ENCODE measurements at regions not wholly inside any gene's neighbourhood (a gene's known extent, or its start where the extent isn't known, plus 50 kb on each side); places are given as distances from the start of the nearest gene placed in this dataset.
"Not testable (repeated sequence)": the region's sequence is repeated elsewhere in the genome, so short reads cannot be mapped to it uniquely, and the experiment has no call there.

GRCh38 chr15:84500165-84500889, 100.5 kb upstream of the ZSCAN2 start:
- H3K36me3 Mint-ChIP-seq, H3K4me3 Mint-ChIP-seq, H3K27ac Mint-ChIP-seq, H3K4me1 Mint-ChIP-seq, H3K27me3 Mint-ChIP-seq, H3K9me3 Mint-ChIP-seq: not testable (repeated sequence)
- peak; percentile 58 for DNase-seq

- not testable (repeated sequence) for H3K9me3 Mint-ChIP-seq, DNase-seq, H3K4me1 Mint-ChIP-seq, H3K27me3 Mint-ChIP-seq, H3K27ac Mint-ChIP-seq, H3K36me3 Mint-ChIP-seq, H3K4me3 Mint-ChIP-seq
These were observed 97.7 kb upstream of the ZSCAN2 start for GRCh38 chr15:84503101-84503500.

- not testable (repeated sequence) for H3K4me1 Mint-ChIP-seq, H3K4me3 Mint-ChIP-seq, H3K27me3 Mint-ChIP-seq, H3K27ac Mint-ChIP-seq, H3K9me3 Mint-ChIP-seq, H3K36me3 Mint-ChIP-seq
- DNase-seq, result peak; percentile 18
These were observed 95.3 kb upstream of the ZSCAN2 start for GRCh38 chr15:84505552-84505951.

DNA sequence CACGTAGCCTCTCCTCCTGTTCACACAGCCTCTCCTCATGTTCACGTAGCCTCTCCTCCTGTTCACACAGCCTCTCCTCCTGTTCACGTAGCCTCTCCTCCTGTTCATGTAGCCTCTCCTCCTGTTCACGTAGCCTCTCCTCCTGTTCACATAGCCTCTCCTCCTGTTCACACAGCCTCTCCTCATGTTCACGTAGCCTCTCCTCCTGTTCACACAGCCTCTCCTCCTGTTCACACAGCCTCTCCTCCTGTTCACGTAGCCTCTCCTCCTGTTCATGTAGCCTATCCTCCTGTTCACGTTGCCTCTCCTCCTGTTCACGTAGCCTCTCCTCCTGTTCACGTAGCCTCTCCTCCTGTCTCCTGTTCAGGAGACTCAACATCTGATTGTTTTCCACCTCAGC, 88.5 kb upstream of the ZSCAN2 start:
- not testable (repeated sequence) for H3K36me3 Mint-ChIP-seq, H3K27ac Mint-ChIP-seq, H3K4me1 Mint-ChIP-seq, H3K9me3 Mint-ChIP-seq, H3K27me3 Mint-ChIP-seq, H3K4me3 Mint-ChIP-seq, DNase-seq

DNA sequence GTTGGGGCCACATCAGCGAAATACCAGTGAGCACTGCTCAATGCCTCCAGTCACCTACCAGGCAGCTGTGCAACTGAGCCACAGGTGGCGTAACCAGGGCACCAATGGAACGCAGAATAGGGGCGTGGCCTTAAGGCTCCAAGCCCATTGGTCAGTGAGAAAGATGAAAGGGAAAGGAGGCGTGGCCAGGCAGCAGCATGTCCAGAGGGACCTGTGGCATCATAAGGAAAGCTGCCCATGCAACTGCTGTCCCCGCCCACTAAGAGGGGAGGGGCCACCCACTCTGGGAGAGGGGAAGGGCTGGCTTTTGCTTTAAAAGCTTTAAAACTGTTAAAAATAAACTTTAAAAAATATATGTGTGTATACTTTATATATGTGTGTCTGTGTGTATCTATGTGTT, 84.0 kb upstream of the ZSCAN2 start:
- not testable (repeated sequence) for H3K36me3 Mint-ChIP-seq, H3K4me3 Mint-ChIP-seq, H3K27me3 Mint-ChIP-seq, H3K27ac Mint-ChIP-seq, H3K9me3 Mint-ChIP-seq, H3K4me1 Mint-ChIP-seq
- DNase-seq, result peak; percentile 14

GRCh38 chr15:84525491-84526344, 75.1 kb upstream of the ZSCAN2 start:
- not testable (repeated sequence) for H3K4me1 Mint-ChIP-seq, H3K9me3 Mint-ChIP-seq, H3K4me3 Mint-ChIP-seq, H3K36me3 Mint-ChIP-seq, H3K27me3 Mint-ChIP-seq
- peak; percentile 26 for DNase-seq
- peak overlapping the region; percentile 89 for H3K27ac Mint-ChIP-seq

- not testable (repeated sequence) for H3K27ac Mint-ChIP-seq, DNase-seq, H3K9me3 Mint-ChIP-seq, H3K36me3 Mint-ChIP-seq, H3K27me3 Mint-ChIP-seq, H3K4me3 Mint-ChIP-seq
- H3K4me1 Mint-ChIP-seq, result peaks cover 19% of the 10 kb centered on the region
These were observed 70.1 kb upstream of the ZSCAN2 start for GRCh38 chr15:84530751-84531150.

GRCh38 chr15:84531223-84531622, 69.6 kb upstream of the ZSCAN2 start:
- not testable (repeated sequence) for H3K9me3 Mint-ChIP-seq, H3K4me3 Mint-ChIP-seq, H3K27me3 Mint-ChIP-seq, DNase-seq, H3K27ac Mint-ChIP-seq, H3K36me3 Mint-ChIP-seq
- peaks cover 17% of the 10 kb centered on the region for H3K4me1 Mint-ChIP-seq

DNA sequence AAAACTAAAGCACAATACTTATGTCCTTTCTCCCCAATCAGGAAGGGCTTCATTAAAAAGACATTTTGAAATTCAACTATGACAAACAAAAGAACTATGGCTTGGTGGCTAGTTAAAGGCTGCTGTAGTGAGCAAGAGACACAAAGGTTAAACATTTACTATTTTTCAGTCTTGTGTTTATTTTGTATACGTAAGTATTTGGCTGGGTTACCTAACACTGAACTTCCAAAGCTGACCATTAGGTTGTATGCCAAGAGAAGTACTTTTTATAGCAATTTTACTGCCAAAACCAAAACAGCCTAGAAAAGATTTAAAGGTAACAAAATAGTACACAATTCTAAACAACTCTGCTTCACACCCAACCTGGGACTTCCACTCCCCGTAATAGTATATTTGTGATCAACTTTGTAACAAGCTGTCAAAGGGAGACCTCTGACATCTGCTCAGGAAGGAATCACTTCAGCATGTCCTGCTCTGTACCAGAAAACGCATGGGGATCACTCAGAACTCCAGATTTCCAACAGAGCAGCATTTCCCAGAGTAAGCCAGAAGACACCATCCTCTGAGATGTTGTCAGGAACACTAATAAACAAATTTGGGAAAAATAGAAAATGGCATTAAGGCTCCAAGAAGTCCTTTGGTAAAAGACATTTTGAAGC, 69.0 kb upstream of the ZSCAN2 start:
- not testable (repeated sequence) for H3K4me3 Mint-ChIP-seq, H3K36me3 Mint-ChIP-seq, H3K9me3 Mint-ChIP-seq, H3K27ac Mint-ChIP-seq, H3K27me3 Mint-ChIP-seq, DNase-seq
- peaks cover 15% of the 10 kb centered on the region for H3K4me1 Mint-ChIP-seq

- H3K27me3 Mint-ChIP-seq, H3K4me3 Mint-ChIP-seq, H3K27ac Mint-ChIP-seq, DNase-seq, H3K9me3 Mint-ChIP-seq: not testable (repeated sequence)
- Mint-ChIP-seq H3K36me3 (peaks cover 11% of the 10 kb centered on the region), H3K4me1 (peaks cover 13% of the 10 kb centered on the region)
These were observed 67.1 kb upstream of the ZSCAN2 start for GRCh38 chr15:84533705-84534104.

DNA sequence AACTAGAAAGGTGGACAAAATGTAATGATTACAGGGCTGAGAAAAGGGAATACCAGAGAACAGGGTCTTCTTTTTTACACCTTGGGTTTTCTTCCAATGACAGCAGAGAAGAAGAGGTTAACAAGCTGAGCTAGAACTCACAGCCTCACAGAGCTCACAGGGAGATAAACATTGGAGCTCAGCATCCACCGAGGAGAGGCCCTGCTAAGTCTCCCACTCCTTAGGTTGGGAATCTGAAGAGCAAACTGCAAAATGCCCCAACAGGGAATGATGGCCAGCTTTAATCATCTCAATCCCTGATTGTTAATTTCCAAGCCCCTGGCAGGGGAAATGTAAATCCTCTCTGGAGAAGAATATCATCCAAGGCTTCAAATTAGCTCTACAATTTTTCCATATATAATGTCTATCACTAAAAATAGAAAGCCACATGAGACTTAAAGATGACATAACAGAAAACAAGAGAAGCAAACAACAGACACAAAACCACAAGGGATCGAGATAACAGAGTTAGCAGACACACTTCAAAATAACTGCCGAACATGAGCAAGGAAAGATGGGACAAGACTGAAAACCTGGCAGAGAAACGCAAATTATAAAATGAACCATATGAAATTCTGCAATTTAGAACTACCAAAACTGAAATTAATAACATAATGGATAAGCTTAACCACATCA, 66.1 kb upstream of the ZSCAN2 start:
- not testable (repeated sequence) for H3K9me3 Mint-ChIP-seq, H3K27me3 Mint-ChIP-seq, H3K4me3 Mint-ChIP-seq, DNase-seq
- H3K27ac Mint-ChIP-seq, result peak overlapping the region; percentile 0
- peaks cover 11% of the 10 kb centered on the region for H3K36me3 Mint-ChIP-seq
- peaks cover 13% of the 10 kb centered on the region for H3K4me1 Mint-ChIP-seq

DNA sequence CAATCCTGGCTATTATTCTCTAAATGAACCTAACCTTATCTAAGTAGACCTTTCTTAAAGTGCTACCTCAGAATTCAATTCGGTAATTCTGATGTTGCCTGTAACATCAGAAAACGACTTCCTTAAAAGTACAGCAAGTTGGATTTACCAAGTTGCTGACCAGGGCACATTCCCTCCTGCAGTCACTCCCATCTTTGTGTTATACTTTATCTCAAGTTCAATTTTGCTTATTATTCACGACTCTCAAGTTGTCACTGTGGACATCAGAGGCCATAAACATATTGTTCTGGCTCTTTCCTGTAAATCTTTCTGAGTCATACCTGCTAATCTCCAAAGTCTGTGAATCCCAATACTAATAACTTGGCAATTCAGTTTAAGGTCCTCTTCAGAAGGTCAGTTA, 64.6 kb upstream of the ZSCAN2 start:
- H3K4me3 Mint-ChIP-seq, H3K36me3 Mint-ChIP-seq, H3K9me3 Mint-ChIP-seq, DNase-seq, H3K27ac Mint-ChIP-seq, H3K27me3 Mint-ChIP-seq: not testable (repeated sequence)
- H3K4me1 Mint-ChIP-seq, result peaks cover 14% of the 10 kb centered on the region

GRCh38 chr15:84544586-84544985, 56.2 kb upstream of the ZSCAN2 start:
- H3K9me3 Mint-ChIP-seq, H3K4me3 Mint-ChIP-seq, H3K27me3 Mint-ChIP-seq, DNase-seq, H3K27ac Mint-ChIP-seq: not testable (repeated sequence)
- peaks cover 17% of the 10 kb centered on the region for H3K36me3 Mint-ChIP-seq
- H3K4me1 Mint-ChIP-seq, result peaks cover 14% of the 10 kb centered on the region

- not testable (repeated sequence) for DNase-seq, H3K27ac Mint-ChIP-seq, H3K9me3 Mint-ChIP-seq, H3K27me3 Mint-ChIP-seq, H3K4me3 Mint-ChIP-seq
- H3K4me1 Mint-ChIP-seq, result peaks cover 11% of the 10 kb centered on the region
- peaks cover 17% of the 10 kb centered on the region for H3K36me3 Mint-ChIP-seq
These were observed 53.7 kb upstream of the ZSCAN2 start for GRCh38 chr15:84547150-84547549.

DNA sequence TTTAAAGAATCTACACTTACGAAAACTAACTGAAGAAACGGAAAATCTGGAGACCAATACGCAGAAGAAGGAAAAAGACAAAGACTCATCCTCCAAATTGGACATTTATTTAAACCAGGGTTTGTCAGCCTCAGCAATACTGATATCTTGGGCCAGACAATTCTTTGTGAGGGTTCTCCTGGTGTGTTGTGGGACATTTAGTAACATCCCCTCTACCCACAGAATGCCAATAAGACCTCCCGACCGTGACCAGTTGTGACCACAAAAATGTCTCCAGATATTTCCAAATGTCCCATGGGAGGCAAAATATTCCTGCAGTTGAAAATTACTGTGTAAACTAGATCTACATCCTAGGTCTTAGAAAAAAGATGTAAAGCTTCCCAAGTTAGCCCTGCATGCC, 50.3 kb upstream of the ZSCAN2 start:
- not testable (repeated sequence) for H3K9me3 Mint-ChIP-seq, H3K27ac Mint-ChIP-seq, DNase-seq, H3K4me3 Mint-ChIP-seq, H3K27me3 Mint-ChIP-seq
- Mint-ChIP-seq H3K36me3 (peaks cover 18% of the 10 kb centered on the region), H3K4me1 (peaks cover 11% of the 10 kb centered on the region)
